H1 (cell line): ENCODE measurements at regions not wholly inside any gene's neighbourhood (a gene's known extent, or its start where the extent isn't known, plus 50 kb on each side); places are given as distances from the start of the nearest gene placed in this dataset.

Source experiments
- CTCF ChIA-PET: fragments of 300-600 bp; sonication (Branson Sonifier 250); formaldehyde crosslinking; loops from one replicate; lab custom pipeline; 2021; ENCODE audit not compliant: partially characterized antibody; lab: Charles Lee
- POLR2A ChIA-PET: fragments of 300-600 bp; sonication (Branson Sonifier 250); formaldehyde crosslinking; loops from one replicate; lab custom pipeline; 2021; ENCODE audit warnings: inconsistent platforms; ENCODE audit not compliant: partially characterized antibody; lab: Charles Lee
- DNase-seq, 2 experiments: peaks; one replicate each; pipeline versions ENCODE4 v3.0.0 to v3.0.0-alpha.2; 2010 to 2022; ENCODE audit warnings: low spot score in 2 of 2, low read depth in 1 of 2, mixed read lengths in 1 of 2
- FAIRE-seq: peaks from 2 replicates; lab custom pipeline; 2011; peaks lifted over from hg19 to GRCh38; lab: Jason Lieb, UNC
- H2AFZ ChIP-seq: 2 replicates; pipeline ENCODE4 v1.8.1; 2012; ENCODE audit warnings: low read length, inconsistent platforms
- H2AK5ac ChIP-seq: 2 replicates; pipeline ENCODE4 v1.6.1; 2013; ENCODE audit warnings: low read depth, low read length
- H2BK120ac ChIP-seq: replicated peaks from 2 replicates; pipeline ENCODE3; 2013; ENCODE audit warnings: low read depth, low read length, inconsistent platforms
- H2BK12ac ChIP-seq: 2 replicates; pipeline ENCODE4 v1.6.1; 2013; ENCODE audit warnings: low read depth, low read length
- H2BK15ac ChIP-seq: 2 replicates; pipeline ENCODE4 v1.6.1; 2013; ENCODE audit warnings: low read length
- H2BK20ac ChIP-seq: 2 replicates; pipeline ENCODE4 v1.6.1; 2013; ENCODE audit warnings: low read length
- H2BK5ac ChIP-seq: 2 replicates; pipeline ENCODE4 v1.6.1; 2013; ENCODE audit warnings: low read depth, low read length
- H3K14ac ChIP-seq: 2 replicates; pipeline ENCODE4 v1.6.1; 2013; ENCODE audit warnings: inconsistent platforms; ENCODE audit not compliant: insufficient read length
- H3K18ac ChIP-seq: 2 replicates; pipeline ENCODE4 v1.6.1; 2013; ENCODE audit warnings: low read length; ENCODE audit errors: extremely low read depth
- H3K23ac ChIP-seq: 2 replicates; pipeline ENCODE4 v1.6.1; 2013; ENCODE audit warnings: inconsistent platforms; ENCODE audit not compliant: insufficient read length
- H3K23me2 ChIP-seq: 2 replicates; pipeline ENCODE4 v1.6.1; 2013; ENCODE audit warnings: low read depth, low read length
- H3K27ac ChIP-seq: 2 replicates; pipeline ENCODE4 v1.6.1; 2011; ENCODE audit warnings: low read depth, low read length, inconsistent platforms
- H3K27me3 ChIP-seq, 4 experiments: replicated peaks in 1 of 4; 1 replicate in 1 of 4; 2 replicates in 3 of 4; pipeline versions ENCODE4 v1.6.1 to v1.8.1; 2011 to 2013; ENCODE audit warnings: low read length in 3 of 4, mild to moderate bottlenecking in 3 of 4, inconsistent platforms in 2 of 4, mixed read lengths in 2 of 4, moderate library complexity in 1 of 4; ENCODE audit not compliant: control insufficient read depth in 3 of 4, insufficient read depth in 3 of 4; ENCODE audit errors: extremely low read depth in 1 of 4
- H3K36me3 ChIP-seq, 4 experiments: 2 replicates each; pipeline versions ENCODE4 v1.6.1 to v1.8.1; 2011 to 2013; ENCODE audit warnings: mild to moderate bottlenecking in 4 of 4, low read length in 3 of 4, moderate library complexity in 2 of 4, control low read depth in 1 of 4, inconsistent platforms in 1 of 4; ENCODE audit not compliant: insufficient read depth in 4 of 4, control insufficient read depth in 2 of 4
- H3K4ac ChIP-seq: replicated peaks from 2 replicates; pipeline ENCODE3; 2013; ENCODE audit warnings: low read length, low read depth, mixed read lengths, inconsistent platforms; ENCODE audit not compliant: insufficient read length
- H3K4me1 ChIP-seq, 4 experiments: replicated peaks in 1 of 4; 1 replicate in 1 of 4; 2 replicates in 3 of 4; pipeline versions ENCODE4 v1.6.1 to v1.8.1; 2011 to 2013; ENCODE audit warnings: low read length in 3 of 4, inconsistent platforms in 2 of 4, mixed read lengths in 1 of 4; ENCODE audit not compliant: insufficient read depth in 4 of 4, control insufficient read depth in 3 of 4
- H3K4me2 ChIP-seq, 2 experiments: 2 replicates each; pipeline versions ENCODE4 v1.6.1 to v1.8.1; 2011 to 2013; ENCODE audit warnings: low read depth in 2 of 2, low read length in 2 of 2, control low read depth in 1 of 2, inconsistent platforms in 1 of 2, mild to moderate bottlenecking in 1 of 2; ENCODE audit not compliant: insufficient read depth in 1 of 2
- H3K4me3 ChIP-seq, 4 experiments: fragments of 200-600, 300-600 bp in 1 of 4; sonication (generic), shearing (Covaris generic), sonication (Bioruptor Twin) in 1 of 4; 2 replicates each; pipeline versions ENCODE4 v1.5.1 to v1.8.1; 2011 to 2016; ENCODE audit warnings: low read length in 4 of 4, low read depth in 3 of 4, control low read depth in 2 of 4, inconsistent platforms in 2 of 4, mild to moderate bottlenecking in 2 of 4, mixed read lengths in 1 of 4, moderate library complexity in 1 of 4; ENCODE audit not compliant: insufficient read depth in 2 of 4; ENCODE audit errors: extremely low read depth in 1 of 4
- H3K56ac ChIP-seq: replicated peaks from 2 replicates; pipeline ENCODE3; 2013; ENCODE audit warnings: low read depth, mild to moderate bottlenecking, mixed read lengths, low read length, inconsistent platforms; ENCODE audit not compliant: insufficient read length
- H3K79me1 ChIP-seq: 2 replicates; pipeline ENCODE4 v1.6.1; 2013; ENCODE audit warnings: low read depth, low read length, control low read depth
- H3K79me2 ChIP-seq, 2 experiments: 2 replicates each; pipeline versions ENCODE4 v1.6.1 to v1.8.1; 2012 to 2013; ENCODE audit warnings: low read length in 2 of 2, mild to moderate bottlenecking in 2 of 2, inconsistent platforms in 1 of 2; ENCODE audit not compliant: insufficient read depth in 2 of 2, control insufficient read depth in 1 of 2
- H3K9ac ChIP-seq, 4 experiments: replicated peaks in 1 of 4; 1 replicate in 1 of 4; 2 replicates in 3 of 4; pipeline versions ENCODE4 v1.6.1 to v1.8.1; 2011 to 2013; ENCODE audit warnings: low read depth in 3 of 4, low read length in 3 of 4, control low read depth in 2 of 4, mild to moderate bottlenecking in 2 of 4, moderate library complexity in 2 of 4, inconsistent platforms in 1 of 4; ENCODE audit errors: extremely low read depth in 1 of 4
- H3K9me3 ChIP-seq, 2 experiments: 2 replicates each; pipeline versions ENCODE4 v1.6.1 to v1.8.1; 2012 to 2013; ENCODE audit warnings: mild to moderate bottlenecking in 2 of 2, moderate library complexity in 2 of 2, control low read depth in 1 of 2, inconsistent platforms in 1 of 2, low read depth in 1 of 2, low read length in 1 of 2, mixed read lengths in 1 of 2; ENCODE audit not compliant: insufficient read depth in 2 of 2
- H4K20me1 ChIP-seq, 2 experiments: replicated peaks in 1 of 2; 2 replicates each; pipeline versions ENCODE3 to v1.8.1; 2011 to 2013; ENCODE audit warnings: inconsistent platforms in 2 of 2, low read length in 2 of 2, mild to moderate bottlenecking in 1 of 2; ENCODE audit not compliant: insufficient read depth in 2 of 2, control insufficient read depth in 1 of 2
- H4K5ac ChIP-seq: 2 replicates; pipeline ENCODE4 v1.6.1; 2013; ENCODE audit warnings: low read length, low read depth, mixed read lengths, inconsistent platforms; ENCODE audit not compliant: insufficient read length
- H4K8ac ChIP-seq: 2 replicates; pipeline ENCODE4 v1.8.0; 2013; ENCODE audit warnings: mild to moderate bottlenecking, moderate library complexity, low read length, inconsistent platforms; ENCODE audit not compliant: insufficient read depth; ENCODE audit errors: extremely low read depth
- H4K91ac ChIP-seq: replicated peaks from 2 replicates; pipeline ENCODE3; 2013; ENCODE audit warnings: low read length, mixed read lengths, inconsistent platforms; ENCODE audit not compliant: insufficient read length
- ATF2 ChIP-seq: IDR thresholded peaks from 2 replicates; pipeline ENCODE4 v1.6.1; 2012; ENCODE audit warnings: low read length, inconsistent platforms
- CTBP2 ChIP-seq: IDR thresholded peaks from 2 replicates; pipeline ENCODE4 v1.7.0; 2011; ENCODE audit warnings: borderline replicate concordance, mild to moderate bottlenecking, moderate library complexity, mixed read lengths, low read length; ENCODE audit not compliant: insufficient read depth, insufficient read length
- HDAC6 ChIP-seq: IDR thresholded peaks from one replicate; pipeline ENCODE4 v1.7.1; 2012; ENCODE audit warnings: low read depth, mild to moderate bottlenecking, inconsistent platforms, low read length, moderate library complexity
- JUND ChIP-seq: IDR thresholded peaks from 2 replicates; pipeline ENCODE4 v1.6.1; 2011; ENCODE audit warnings: mild to moderate bottlenecking, improper control_type of control experiment, low read length
- MAFK ChIP-seq: IDR thresholded peaks from 2 replicates; pipeline ENCODE4 v1.6.1; 2012; ENCODE audit warnings: low read depth, mild to moderate bottlenecking, improper control_type of control experiment, low read length
- NRF1 ChIP-seq: IDR thresholded peaks from 2 replicates; pipeline ENCODE4 v1.6.1; 2011; ENCODE audit warnings: mild to moderate bottlenecking, low read depth, low read length, improper control_type of control experiment
- POLR2AphosphoS5 ChIP-seq: IDR thresholded peaks from 2 replicates; pipeline ENCODE4 v1.6.1; 2011; ENCODE audit warnings: low read depth, low read length
- RBBP5 ChIP-seq: IDR thresholded peaks from 2 replicates; pipeline ENCODE4 v1.7.1; 2012; ENCODE audit warnings: low read depth, mild to moderate bottlenecking, inconsistent platforms, low read length, moderate library complexity, borderline replicate concordance
- RNF2 ChIP-seq: fragments of 200-900, 300-1000 bp; sonication (generic); IDR thresholded peaks from 2 replicates; pipeline ENCODE4 v1.7.1; 2016; ENCODE audit warnings: borderline replicate concordance, low read depth, mild to moderate bottlenecking, antibody characterized with exemption, low read length; ENCODE audit not compliant: poor library complexity, severe bottlenecking; ENCODE audit errors: missing control alignments
- SP4 ChIP-seq: IDR thresholded peaks from 2 replicates; pipeline ENCODE4 v1.6.1; 2012; ENCODE audit warnings: low read length, inconsistent platforms
- TEAD4 ChIP-seq: IDR thresholded peaks from 2 replicates; pipeline ENCODE4 v1.6.1; 2012; ENCODE audit warnings: low read depth, low read length, inconsistent platforms, mixed read lengths
- ZNF274 ChIP-seq: IDR thresholded peaks from 2 replicates; pipeline ENCODE4 v1.7.0; 2012; ENCODE audit warnings: low read length, borderline replicate concordance; ENCODE audit errors: extremely low read depth
- WGBS, 2 experiments: shearing (Covaris generic) in 1 of 2; methylation state at CpG; one replicate each; pipeline versions ENCODE4 v1.1.6 to v1.1.7; 2013 to 2015; ENCODE audit warnings: low lambda C conversion rate in 2 of 2, mixed read lengths in 2 of 2, inconsistent platforms in 1 of 2, low coverage in 1 of 2, missing lambda C conversion rate in 1 of 2; ENCODE audit not compliant: insufficient replicate concordance in 2 of 2, insufficient coverage in 1 of 2, insufficient read length in 1 of 2; ENCODE audit errors: extremely low coverage in 1 of 2, missing lambda C conversion rate in 1 of 2; 5-methylcytosine and 5-hydroxymethylcytosine counted together

GRCh38 chr1:90325168-90325567 lies 330.3 kb downstream of the ZNF326 start:
- Histone ChIP-seq H4K8ac (no peak overlapping the region), H2BK5ac (no peak overlapping the region), H3K23me2 (no peaks in the 10 kb centered on the region), H3K4me2 (no peak overlapping the region), H2BK15ac (no peak overlapping the region), H3K79me1 (no peaks in the 10 kb centered on the region), H3K18ac (no peak overlapping the region), H4K20me1 (no peaks in the 10 kb centered on the region), H4K91ac (no peak overlapping the region), H4K5ac (no peak overlapping the region), H3K14ac (no peak overlapping the region), H2BK120ac (no peak overlapping the region), H2BK12ac (no peak overlapping the region), H3K27ac (no peak overlapping the region), H3K23ac (no peak overlapping the region), H3K9me3 (no peaks in the 10 kb centered on the region; a peak in 1 of 4 replicates), H3K4me3 (no peak overlapping the region), H3K4me1 (peaks cover 0 to 3% (median 0%) of the 10 kb centered on the region in 4 experiments; a peak in 1 of 7 replicates), H2AFZ (no peak overlapping the region), H3K36me3 (no peaks in the 10 kb centered on the region), H3K79me2 (no peaks in the 10 kb centered on the region), H3K27me3 (no peaks in the 10 kb centered on the region), H2BK20ac (no peak overlapping the region), H3K9ac (no peak overlapping the region), H3K4ac (no peak overlapping the region), H3K56ac (no peak overlapping the region), H2AK5ac (no peak overlapping the region)
- WGBS, 2 experiments: 73% methylated on average over 3 of the region's 3 CpGs; no CpG with 5 or more reads in 1 of the 2 experiments
- ChIA-PET CTCF (interaction anchor here (0.9 to 1.1 kb wide), 2 partner anchors 10 to 192 kb away, joined by 3 read pairs; no protein-coding TSS in a partner anchor), POLR2A (no interaction called here)
- FAIRE-seq: no peak
- DNase-seq: no peak
- TF ChIP-seq NRF1 (no peak), MAFK (no peak), ZNF274 (no peak), ATF2 (no peak), RNF2 (no peak), JUND (no peak), CTBP2 (no peak), TEAD4 (no peak), SP4 (no peak), POLR2AphosphoS5 (no peak), HDAC6 (no peak), RBBP5 (no peak)
